Adrenal gland (tissue), 9 donors: ENCODE measurements at regions not wholly inside any gene's neighbourhood (a gene's known extent, or its start where the extent isn't known, plus 50 kb on each side); places are given as distances from the start of the nearest gene placed in this dataset.
A peak's percentile ranks its signal among the peaks of the same experiment; 100 is the strongest.

Experiments
- DNase-seq, 7 donors: peaks; one replicate each; pipeline ENCODE4 v3.0.0-alpha.2; 2019 to 2020
- H3K27ac ChIP-seq, 5 donors: fragments of 200-600 bp; sonication (generic) in 4 of 5; 1 replicate in 3 of 5; 2 replicates in 2 of 5; pipeline versions ENCODE4 v1.5.1 to v1.8.0; 2016 to 2020; ENCODE audit warnings: mild to moderate bottlenecking in 1 of 5
- H3K27me3 ChIP-seq: fragments of 200-600 bp; 2 replicates; pipeline ENCODE4 v1.8.0; 2021
- H3K36me3 ChIP-seq, 2 donors: fragments of 200-600 bp; replicated peaks in 1 of 2; 1 replicate in 1 of 2; 2 replicates in 1 of 2; pipeline versions ENCODE4 v1.5.1 to v1.8.0; 2018 to 2022
- H3K4me1 ChIP-seq, 2 donors: fragments of 200-600 bp; replicated peaks in 1 of 2; 1 replicate in 1 of 2; 2 replicates in 1 of 2; pipeline versions ENCODE4 v1.5.1 to v1.8.0; 2018 to 2021
- H3K4me3 ChIP-seq, 4 donors: fragments of 200-600 bp; sonication (generic) in 3 of 4; one replicate each; pipeline ENCODE4 v1.5.1; 2016 to 2018
- H3K9me3 ChIP-seq, 3 donors: fragments of 200-600 bp; sonication (generic) in 1 of 3; replicated peaks in 1 of 3; 1 replicate in 2 of 3; 2 replicates in 1 of 3; pipeline versions ENCODE4 v1.5.1 to v1.8.0; 2016 to 2021
- CTCF ChIP-seq, 6 experiments: fragments of 450-650 bp in 4 of 6; fragments of 200-600 bp in 2 of 6; sonication (generic) in 1 of 6; IDR thresholded peaks; 1 replicate in 5 of 6; 2 replicates in 1 of 6; pipeline versions ENCODE4 v1.5.1 to v1.8.0; 2016 to 2021; ENCODE audit warnings: antibody characterized with exemption in 6 of 6, mild to moderate bottlenecking in 2 of 6, moderate library complexity in 1 of 6
- POLR2A ChIP-seq, 2 donors: fragments of 450-650 bp; IDR thresholded peaks; one replicate each; pipeline ENCODE4 v1.6.1; 2017; ENCODE audit warnings: antibody characterized with exemption in 2 of 2, mild to moderate bottlenecking in 2 of 2, moderate library complexity in 1 of 2
- WGBS, 4 donors: extraction: QIAGEN DNeasy Blood & Tissue Kit in 2 of 4; methylation state at CpG; one replicate each; pipeline versions ENCODE4 v1.1.5 to v1.1.7; 2013 to 2017; 5-methylcytosine and 5-hydroxymethylcytosine counted together
- intact Hi-C, 2 donors: fragments of 100-400 bp; cut with DNase I; formaldehyde crosslinking; loops; one replicate each; pipeline versions ENCODE4 v1.14.1 to v1.15.0; 2022 to 2023
- donor health status: healthy with polysubstance abuse.
- donor health status: Bipolar disorder and iron deficiency.
- donor health status: DM: yes; HTN: yes; CAD: no.
- donor health status: DM: no; HTN: no; CAD: no.
- donor health status: DM: no; HTN: no; CAD: no.

GRCh38 chr10:124226271-124227054 lies 133.1 kb upstream of the CHST15 start:
- Histone ChIP-seq H3K4me3 (no peak overlapping the region), H3K9me3 (no peaks in the 10 kb centered on the region), H3K27ac (no peak overlapping the region), H3K4me1 (peaks cover 0 to 3% of the 10 kb centered on the region in 2 donors), H3K27me3 (no peaks in the 10 kb centered on the region), H3K36me3 (no peaks in the 10 kb centered on the region)
- WGBS, 4 donors = 85 to 92% (median 89%) methylated on average over 18 of the region's 18 CpGs
- intact Hi-C loops = no loop called here
- no peak for TF ChIP-seq POLR2A (IDR thresholded peaks at IDR 0.05)
- no peak for TF ChIP-seq CTCF (IDR thresholded peaks at IDR 0.05)
- DNase-seq = no peak

- peaks cover 0 to 11% of the 10 kb centered on the region in 2 donors for H3K4me1 ChIP-seq
- peak in 1 of 7 donors; percentile 21 for DNase-seq
- WGBS, 4 donors = 91 to 92% (median 92%) methylated on average over 15 of the region's 15 CpGs
- intact Hi-C loops = no loop called here
- no peak overlapping the region for H3K27ac ChIP-seq
- no peaks in the 10 kb centered on the region for H3K27me3 ChIP-seq
- no peaks in the 10 kb centered on the region for H3K36me3 ChIP-seq
- H3K4me3 ChIP-seq = no peak overlapping the region
- H3K9me3 ChIP-seq = no peaks in the 10 kb centered on the region
- TF ChIP-seq POLR2A (IDR thresholded peaks at IDR 0.05) (no peak), CTCF (IDR thresholded peaks at IDR 0.05) (no peak)
Observed at GRCh38 chr10:124225467-124226270, 132.3 kb upstream of the CHST15 start.

- H3K27me3 ChIP-seq = no peaks in the 10 kb centered on the region
- H3K4me3 ChIP-seq = no peak overlapping the region
- intact Hi-C loops = no loop called here
- no peaks in the 10 kb centered on the region for H3K36me3 ChIP-seq
- WGBS, 4 donors = 72 to 81% (median 77%) methylated on average over 5 to 6 of the region's 6 CpGs
- DNase-seq = peak in 1 of 7 donors; percentile 39
- H3K27ac ChIP-seq = no peak overlapping the region
- TF ChIP-seq CTCF (IDR thresholded peaks at IDR 0.05) = no peak
- H3K9me3 ChIP-seq = no peaks in the 10 kb centered on the region
- H3K4me1 ChIP-seq = peaks cover 0 to 12% of the 10 kb centered on the region in 2 donors
Observed at GRCh38 chr10:124225029-124225466, 131.7 kb upstream of the CHST15 start.

GRCh38 chr10:124224331-124225028 lies 131.1 kb upstream of the CHST15 start:
- no peaks in the 10 kb centered on the region for H3K27me3 ChIP-seq
- no peaks in the 10 kb centered on the region for H3K9me3 ChIP-seq
- TF ChIP-seq CTCF (IDR thresholded peaks at IDR 0.05) (no peak), POLR2A (IDR thresholded peaks at IDR 0.05) (no peak)
- intact Hi-C loops = no loop called here
- H3K27ac ChIP-seq = no peak overlapping the region
- DNase-seq = peak in 1 of 7 donors; percentile 35
- WGBS, 4 donors = 86 to 91% (median 89%) methylated on average over 14 to 18 of the region's 18 CpGs
- H3K4me3 ChIP-seq = no peak overlapping the region
- no peaks in the 10 kb centered on the region for H3K36me3 ChIP-seq
- H3K4me1 ChIP-seq = peaks cover 0 to 12% of the 10 kb centered on the region in 2 donors
